ENCODE measurements at regions not wholly inside any gene's neighbourhood (a gene's known extent, or its start where the extent isn't known, plus 50 kb on each side); places are given as distances from the start of the nearest gene placed in this dataset.
"Not testable (repeated sequence)": the region's sequence is repeated elsewhere in the genome, so short reads cannot be mapped to it uniquely, and the experiment has no call there.

- ATAC-seq; H3K9me3 ChIP-seq (replicated peaks; ENCODE audit: control insufficient read depth, insufficient read depth, low read depth, low read length); DNase-seq (ENCODE audit: extremely low read depth in 1 of 4, low spot score in 3 of 4); H4K20me1 ChIP-seq (replicated peaks; ENCODE audit: control insufficient read depth, insufficient read depth, low read length); H3K4me1 ChIP-seq (replicated peaks in 1 of 2; ENCODE audit: control insufficient read depth in 2 of 2, insufficient read depth in 2 of 2, low read length in 2 of 2); BruUV-seq (replicated peaks); H3K27me3 ChIP-seq (ENCODE audit: control insufficient read depth in 2 of 2, insufficient read depth in 2 of 2, low read length in 2 of 2); FAIRE-seq; in situ Hi-C loops (cut with MboI); POLR2A ChIA-PET; H3K4me2 ChIP-seq (ENCODE audit: insufficient read depth, low read length); CTCF ChIA-PET (ENCODE audit: low intra/inter-chr PET ratio); H2AFZ ChIP-seq (ENCODE audit: low read depth, low read length); H3K27ac ChIP-seq (ENCODE audit: extremely low read depth, low read depth, low read length); H3K79me2 ChIP-seq (ENCODE audit: control insufficient read depth, insufficient read depth, low read length); intact Hi-C loops (cut with micrococcal nuclease); H3K9me1 ChIP-seq (ENCODE audit: control insufficient read depth, insufficient read depth, low read length); H3K9ac ChIP-seq (ENCODE audit: insufficient read depth in 1 of 2, low read depth in 2 of 2, low read length in 2 of 2); H3K4me3 ChIP-seq; H3K36me3 ChIP-seq (ENCODE audit: control insufficient read depth, insufficient read depth, low read length): not testable (repeated sequence)
- 65% methylated on average over 2 of the region's 4 CpGs for WGBS (ENCODE audit: insufficient coverage, low coverage, missing lambda C conversion rate)
Observed at GRCh38 chr7:45797264-45797663, 75.6 kb downstream of the CCDC201 start.

GRCh38 chr7:45789641-45790040 is 83.2 kb downstream of the CCDC201 start:
- in situ Hi-C loops (cut with MboI); H3K36me3 ChIP-seq (ENCODE audit: control insufficient read depth, insufficient read depth, low read length); H4K20me1 ChIP-seq (replicated peaks; ENCODE audit: control insufficient read depth, insufficient read depth, low read length); H3K9me3 ChIP-seq (replicated peaks; ENCODE audit: control insufficient read depth, insufficient read depth, low read depth, low read length); ATAC-seq; FAIRE-seq; H3K27me3 ChIP-seq (ENCODE audit: control insufficient read depth in 2 of 2, insufficient read depth in 2 of 2, low read length in 2 of 2); BruUV-seq (replicated peaks); H3K4me3 ChIP-seq; POLR2A ChIA-PET; CTCF ChIA-PET (ENCODE audit: low intra/inter-chr PET ratio); H3K9ac ChIP-seq (ENCODE audit: insufficient read depth in 1 of 2, low read depth in 2 of 2, low read length in 2 of 2); intact Hi-C loops (cut with micrococcal nuclease); H3K4me1 ChIP-seq (replicated peaks in 1 of 2; ENCODE audit: control insufficient read depth in 2 of 2, insufficient read depth in 2 of 2, low read length in 2 of 2); H3K27ac ChIP-seq (ENCODE audit: extremely low read depth, low read depth, low read length); H2AFZ ChIP-seq (ENCODE audit: low read depth, low read length); DNase-seq (ENCODE audit: extremely low read depth in 1 of 4, low spot score in 3 of 4); H3K4me2 ChIP-seq (ENCODE audit: insufficient read depth, low read length); H3K9me1 ChIP-seq (ENCODE audit: control insufficient read depth, insufficient read depth, low read length); H3K79me2 ChIP-seq (ENCODE audit: control insufficient read depth, insufficient read depth, low read length): not testable (repeated sequence)
- 47% methylated on average over 1 of the region's 1 CpG for WGBS (ENCODE audit: insufficient coverage, low coverage, missing lambda C conversion rate)

DNA sequence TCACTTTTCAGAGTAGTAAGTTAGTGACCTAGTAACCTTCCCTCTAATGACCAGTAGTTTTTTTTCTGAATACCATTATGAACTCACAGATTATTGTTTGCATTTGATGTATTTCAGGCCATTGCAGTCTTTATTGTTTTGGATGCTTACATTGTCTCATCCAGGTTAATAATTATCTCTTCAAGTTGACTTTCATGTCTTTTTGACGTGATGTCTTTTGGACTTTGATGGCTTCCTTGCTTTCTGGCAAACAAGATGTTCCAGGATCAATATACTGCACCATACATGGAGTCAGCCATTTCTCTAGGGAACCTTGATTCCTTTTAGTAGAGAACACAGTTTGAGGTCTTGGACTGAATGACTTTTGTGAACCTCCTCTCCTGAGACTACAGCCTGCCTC is 87.2 kb downstream of the CCDC201 start:
- H4K20me1 ChIP-seq (replicated peaks; ENCODE audit: control insufficient read depth, insufficient read depth, low read length); H3K9me1 ChIP-seq (ENCODE audit: control insufficient read depth, insufficient read depth, low read length); H3K4me3 ChIP-seq; CTCF ChIA-PET (ENCODE audit: low intra/inter-chr PET ratio); H3K36me3 ChIP-seq (ENCODE audit: control insufficient read depth, insufficient read depth, low read length); POLR2A ChIA-PET; H3K9me3 ChIP-seq (replicated peaks; ENCODE audit: control insufficient read depth, insufficient read depth, low read depth, low read length); H3K4me1 ChIP-seq (replicated peaks in 1 of 2; ENCODE audit: control insufficient read depth in 2 of 2, insufficient read depth in 2 of 2, low read length in 2 of 2); H3K27ac ChIP-seq (ENCODE audit: extremely low read depth, low read depth, low read length); intact Hi-C loops (cut with micrococcal nuclease); H3K27me3 ChIP-seq (ENCODE audit: control insufficient read depth in 2 of 2, insufficient read depth in 2 of 2, low read length in 2 of 2); BruUV-seq (replicated peaks); in situ Hi-C loops (cut with MboI); H3K79me2 ChIP-seq (ENCODE audit: control insufficient read depth, insufficient read depth, low read length); FAIRE-seq; H3K4me2 ChIP-seq (ENCODE audit: insufficient read depth, low read length); DNase-seq (ENCODE audit: extremely low read depth in 1 of 4, low spot score in 3 of 4); ATAC-seq; H3K9ac ChIP-seq (ENCODE audit: insufficient read depth in 1 of 2, low read depth in 2 of 2, low read length in 2 of 2); H2AFZ ChIP-seq (ENCODE audit: low read depth, low read length): not testable (repeated sequence)
- 55% methylated on average over 1 of the region's 1 CpG for WGBS (ENCODE audit: insufficient coverage, low coverage, missing lambda C conversion rate)
